ENCODE measurements at regions not wholly inside any gene's neighbourhood (a gene's known extent, or its start where the extent isn't known, plus 50 kb on each side); places are given as distances from the start of the nearest gene placed in this dataset.

DNA sequence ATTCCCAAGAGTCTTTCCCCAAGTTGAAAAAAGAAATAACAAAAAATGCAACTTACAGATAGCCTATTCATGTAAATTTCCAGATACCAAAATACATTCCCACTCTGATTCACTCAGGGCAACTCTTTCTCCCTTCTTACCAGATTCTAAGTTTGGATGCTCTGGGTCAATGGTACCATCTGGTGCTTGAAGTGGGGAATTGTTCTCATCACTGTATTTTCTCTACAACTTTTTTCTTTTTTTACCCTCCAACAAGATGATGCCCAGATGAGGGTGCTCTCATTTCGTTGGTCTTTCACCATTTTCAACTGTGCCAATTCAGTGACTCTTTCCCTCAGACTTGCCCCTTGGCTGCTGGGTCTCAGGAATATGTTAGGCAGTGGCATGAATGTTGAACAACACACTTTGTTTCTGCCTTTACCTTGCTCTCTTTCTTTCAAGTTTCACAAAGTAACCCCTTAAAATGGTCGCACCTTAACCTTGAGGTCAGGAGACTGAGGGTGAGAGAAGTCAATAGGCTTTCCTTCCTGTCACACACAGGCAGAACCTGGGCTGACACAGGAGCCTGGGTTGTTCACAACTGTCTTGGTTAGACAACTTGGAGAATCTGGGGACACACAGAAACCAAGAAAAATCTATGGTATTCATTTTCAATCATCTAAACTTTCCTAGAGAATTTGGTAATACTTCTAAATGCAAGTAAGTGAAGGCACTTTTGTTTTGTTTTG is 330.7 kb upstream of the SLCO3A1 start:
- no peak for DNase-seq (ENCODE audit: low read depth)

DNA sequence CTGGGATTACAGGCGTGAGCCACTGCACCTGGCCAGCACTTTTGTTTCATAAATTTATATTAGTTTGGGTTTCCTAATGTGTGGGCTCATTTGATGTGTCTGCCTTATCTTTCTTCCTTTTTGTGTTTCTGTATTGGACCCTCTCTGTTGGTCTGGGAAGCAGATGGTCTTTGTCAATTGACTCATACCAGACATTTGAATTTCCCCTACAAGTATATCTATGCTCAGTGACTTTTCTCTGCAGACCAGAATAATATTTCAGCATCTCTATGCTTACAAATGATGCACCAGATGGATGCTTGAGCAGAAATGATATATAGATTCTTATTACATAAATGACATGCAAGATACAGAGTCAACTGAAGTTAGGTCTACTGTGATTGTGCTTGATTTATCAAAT is 329.9 kb upstream of the SLCO3A1 start:
- DNase-seq (ENCODE audit: low read depth) = no peak

DNA sequence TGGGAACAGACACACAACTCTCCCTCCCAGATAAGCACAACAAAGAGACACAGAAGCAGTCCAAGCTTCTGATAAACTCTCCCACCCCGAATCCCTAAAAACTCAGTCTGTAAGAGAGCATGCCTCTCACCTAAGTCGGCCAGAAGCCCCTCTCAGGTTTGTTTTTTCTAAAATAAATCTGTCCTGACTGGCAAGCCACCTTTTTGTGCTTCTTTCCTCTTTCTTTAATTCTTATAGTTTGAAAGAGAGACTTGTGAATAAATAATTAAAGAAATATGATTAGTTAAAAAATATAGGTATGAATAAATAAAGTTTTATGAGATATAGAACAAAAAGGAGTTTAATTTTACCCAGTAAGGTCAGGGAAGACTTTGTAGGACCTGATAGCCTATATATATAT is 329.0 kb upstream of the SLCO3A1 start:
- DNase-seq (ENCODE audit: low read depth) = no peak

DNA sequence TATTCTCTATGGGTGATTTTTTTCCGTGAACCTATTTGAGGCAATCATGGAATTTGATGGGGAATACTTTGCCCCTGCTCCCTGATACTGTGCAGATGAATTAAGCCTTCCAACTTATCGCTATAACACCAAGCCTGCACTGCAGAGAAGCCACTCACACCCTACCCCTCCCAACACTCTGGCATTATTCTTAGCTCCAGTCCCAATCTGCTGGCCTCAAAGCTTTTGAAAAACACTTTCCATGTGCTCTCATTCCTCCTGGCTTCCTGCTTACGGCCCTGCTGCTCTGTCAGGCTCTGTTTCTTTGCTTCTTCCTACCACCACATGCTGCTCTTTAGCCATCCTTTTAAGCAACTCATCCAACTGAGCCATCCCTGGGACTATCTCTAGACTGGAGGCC is 327.8 kb upstream of the SLCO3A1 start:
- DNase-seq (ENCODE audit: low read depth) = no peak

DNA sequence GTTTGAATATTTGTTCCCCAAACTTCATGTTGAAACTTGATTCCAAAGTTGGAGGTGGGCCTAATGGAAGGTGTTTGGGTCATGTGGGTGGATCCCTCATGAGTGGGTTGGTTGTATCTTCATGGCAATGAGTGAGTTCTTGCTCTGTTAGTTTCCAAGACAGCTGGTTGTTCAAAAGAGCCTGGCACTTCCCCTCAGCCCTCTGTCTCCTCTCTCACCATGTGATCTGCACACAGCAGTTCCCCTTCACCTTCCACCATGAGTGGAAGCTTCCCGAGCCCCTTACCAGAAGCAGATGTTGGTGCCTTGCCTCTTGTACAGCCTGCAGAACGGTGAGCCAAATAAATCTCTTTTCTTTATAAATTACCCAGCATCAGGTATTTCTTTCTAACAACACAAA is 327.1 kb upstream of the SLCO3A1 start:
- DNase-seq (ENCODE audit: low read depth) = no peak

DNA sequence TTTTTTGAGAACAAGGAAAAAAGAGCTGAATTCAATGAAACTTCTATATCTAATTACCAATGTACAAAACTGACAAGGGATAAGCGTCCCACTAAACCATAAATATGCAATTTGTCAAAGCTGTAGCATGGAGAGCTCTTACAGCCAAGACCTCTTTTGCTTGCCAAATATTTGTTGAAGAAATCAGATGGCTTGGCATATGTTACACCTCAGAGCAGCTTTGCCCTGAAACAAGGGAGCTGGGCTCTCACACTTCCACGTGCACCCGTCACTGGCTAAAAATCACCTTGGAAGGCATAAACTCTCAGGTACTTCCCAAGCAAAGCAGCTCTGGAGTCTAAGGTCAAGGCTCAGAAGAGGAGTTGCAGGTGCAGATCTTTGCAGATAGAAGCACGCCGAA is 324.7 kb upstream of the SLCO3A1 start:
- no peak for DNase-seq (ENCODE audit: low read depth)

DNA sequence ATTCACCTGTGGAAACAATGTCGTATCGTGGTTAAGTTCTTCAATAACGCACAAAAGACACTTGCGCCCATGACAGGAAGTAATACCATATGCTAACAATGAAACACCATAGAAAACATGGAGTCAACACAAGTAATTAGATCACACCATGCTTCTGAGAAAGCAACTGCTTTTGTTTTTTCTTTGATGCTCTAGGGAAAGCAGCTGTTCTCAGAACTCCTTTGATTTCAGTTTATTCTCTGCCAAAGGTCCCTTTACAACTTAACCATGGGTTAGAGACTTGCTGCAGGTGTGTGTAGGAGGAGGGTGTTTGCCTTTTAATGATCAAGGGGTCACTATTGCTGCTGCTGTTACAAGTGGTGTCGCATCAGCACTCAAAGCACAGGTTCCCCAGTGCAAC is 324.0 kb upstream of the SLCO3A1 start:
- no peak for DNase-seq (ENCODE audit: low read depth)

DNA sequence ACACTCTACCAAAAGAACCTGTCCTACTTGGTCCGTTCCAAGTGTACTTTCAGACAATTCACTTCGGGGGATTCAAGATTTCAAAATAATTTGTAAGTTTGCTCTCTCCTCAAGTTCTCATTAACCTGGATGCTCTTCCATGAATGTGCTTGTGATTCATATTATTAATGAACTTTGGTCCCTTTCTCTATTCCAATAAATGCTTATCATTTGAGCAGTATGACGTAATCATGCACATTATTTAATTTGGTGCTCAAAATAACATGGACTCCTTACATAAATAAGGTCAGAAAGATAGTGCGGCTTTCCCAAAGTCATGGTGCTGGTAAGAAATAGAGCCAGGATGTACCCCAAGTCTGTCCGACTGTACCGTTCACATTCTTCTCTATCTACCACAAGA is 323.2 kb upstream of the SLCO3A1 start:
- no peak for DNase-seq (ENCODE audit: low read depth)

DNA sequence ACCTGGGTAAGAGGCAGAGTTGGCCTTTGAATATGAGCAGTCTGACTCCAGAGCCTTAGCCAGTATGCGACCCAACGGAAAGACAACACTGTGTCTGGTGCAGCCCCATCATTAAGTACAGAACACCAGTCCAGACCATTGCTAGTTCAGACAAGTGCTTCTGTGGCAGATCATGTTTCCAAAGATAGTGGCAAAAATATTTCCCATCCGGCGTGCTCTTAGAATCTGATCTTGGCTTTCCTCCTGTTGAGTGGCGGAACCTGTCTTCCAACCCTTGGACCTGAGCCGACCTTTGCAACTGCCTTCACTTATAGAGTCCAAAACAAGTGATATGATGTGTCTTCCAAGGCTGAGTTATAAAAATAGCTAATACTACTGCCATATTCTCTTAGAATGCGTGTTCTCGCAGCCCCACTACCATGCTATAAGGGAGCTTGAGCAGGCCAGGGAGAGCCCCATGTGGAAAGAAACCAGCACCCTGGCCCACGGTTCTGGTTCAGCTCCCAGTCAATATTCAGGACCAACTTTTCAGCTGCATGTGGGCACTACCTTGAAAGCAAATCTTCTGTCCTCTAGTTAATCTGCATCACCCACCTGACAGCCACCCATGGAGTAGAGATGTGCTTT is 322.4 kb upstream of the SLCO3A1 start:
- no peak for DNase-seq (ENCODE audit: low read depth)

DNA sequence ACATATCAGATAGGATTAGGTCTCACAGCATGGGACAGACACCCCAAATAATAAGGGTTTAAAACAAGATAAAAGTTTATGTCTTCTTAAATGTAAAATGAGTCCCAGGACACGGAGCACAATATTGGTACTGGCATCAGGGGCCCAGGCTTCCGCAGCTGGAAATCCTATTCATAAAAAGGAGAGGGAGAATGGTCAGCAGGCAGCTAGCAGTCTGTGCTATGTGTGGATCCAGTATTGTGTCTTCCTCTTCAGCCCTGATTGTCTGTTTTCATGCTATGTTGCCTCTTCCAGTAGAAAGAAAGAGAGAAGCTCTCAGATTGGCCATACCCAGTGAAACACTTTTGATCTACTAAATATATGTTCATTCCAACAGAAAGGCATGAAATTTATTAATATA is 319.3 kb upstream of the SLCO3A1 start:
- DNase-seq (ENCODE audit: low read depth) = no peak

DNA sequence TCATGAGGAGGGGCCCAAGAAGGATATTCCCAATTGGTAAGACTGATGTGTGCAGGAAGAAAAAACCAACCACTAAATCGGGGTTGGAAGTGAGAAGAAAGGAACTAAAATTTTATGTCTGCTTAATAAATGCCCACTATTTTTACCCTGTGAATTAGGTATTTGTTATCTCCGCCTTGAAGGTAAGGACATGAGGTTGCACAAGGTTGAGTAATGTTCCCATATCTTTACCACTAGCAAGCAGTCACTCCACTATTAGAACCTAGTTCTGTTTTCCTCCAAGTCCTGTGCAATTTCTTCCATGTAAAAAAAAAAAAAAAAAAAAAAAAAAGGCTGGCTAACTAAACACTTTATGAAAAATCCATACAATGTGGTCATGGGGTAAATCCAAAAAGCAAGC is 318.5 kb upstream of the SLCO3A1 start:
- no peak for DNase-seq (ENCODE audit: low read depth)

DNA sequence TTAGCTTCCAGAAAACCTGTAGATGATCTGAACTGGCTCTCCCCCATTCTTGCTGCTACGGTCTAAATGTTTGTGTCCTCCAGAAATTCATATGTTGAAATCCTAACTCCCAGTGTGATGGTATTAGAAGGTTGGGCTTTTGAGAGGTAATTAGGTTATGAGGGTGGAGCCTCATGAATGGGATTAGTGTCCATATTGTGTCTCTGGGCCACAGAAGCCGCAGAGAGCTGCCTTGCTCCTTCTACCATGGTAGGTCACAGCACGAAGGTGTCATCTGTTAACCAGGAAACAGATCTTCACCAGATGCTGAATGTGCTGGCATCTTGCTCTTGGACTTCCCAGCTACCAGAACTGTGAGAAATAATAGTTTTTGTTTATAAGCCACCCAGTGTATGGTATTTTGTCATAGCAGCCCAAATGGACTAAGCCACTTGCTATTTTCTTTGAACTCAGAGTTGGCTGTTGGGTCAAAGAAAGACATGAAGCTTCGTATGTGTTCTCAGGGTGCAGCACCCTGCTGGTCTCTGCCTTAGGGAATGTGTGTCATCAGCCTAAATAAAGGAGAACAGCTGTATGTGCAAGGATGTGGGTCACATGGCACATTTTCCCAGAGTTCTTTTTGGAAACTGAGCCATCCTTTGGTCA is 317.5 kb upstream of the SLCO3A1 start:
- no peak for DNase-seq (ENCODE audit: low read depth)

DNA sequence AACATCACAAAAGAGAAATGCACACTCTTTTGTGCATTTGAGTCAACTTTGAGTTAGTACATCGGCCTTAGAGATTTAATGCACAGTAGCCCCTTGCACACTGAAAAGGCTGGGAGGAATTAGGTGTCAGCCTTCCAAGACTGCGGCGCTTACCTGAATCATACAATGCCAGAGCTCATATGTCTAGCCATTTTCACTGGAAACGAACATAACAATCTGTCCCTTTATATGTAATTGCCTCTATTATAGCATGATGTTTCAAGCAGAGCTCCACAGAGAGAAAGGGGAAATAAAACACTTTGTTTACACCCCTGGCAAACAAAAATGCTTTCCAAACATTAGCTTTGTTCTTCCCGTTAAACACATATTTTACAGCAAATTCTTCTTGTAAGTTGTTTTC is 315.7 kb upstream of the SLCO3A1 start:
- DNase-seq (ENCODE audit: low read depth) = no peak

DNA sequence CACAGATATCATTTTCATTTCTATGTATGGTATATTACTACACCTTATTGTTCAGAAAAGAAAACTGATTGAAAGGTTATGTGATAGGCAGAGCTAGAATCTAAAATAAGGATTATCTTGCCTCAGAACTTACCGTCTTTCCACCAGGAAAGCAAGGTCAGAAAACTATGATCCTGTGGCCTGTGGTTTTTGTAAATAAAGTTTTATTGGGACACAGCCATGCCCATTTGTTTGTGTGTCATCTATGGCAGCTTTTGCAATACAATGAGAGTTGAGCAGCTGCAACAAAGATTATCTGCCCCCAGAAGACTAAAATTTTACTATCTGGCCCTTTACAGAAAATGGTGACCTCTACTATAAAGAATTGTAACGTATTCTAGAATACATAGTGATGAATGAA is 314.7 kb upstream of the SLCO3A1 start:
- DNase-seq (ENCODE audit: low read depth) = no peak

DNA sequence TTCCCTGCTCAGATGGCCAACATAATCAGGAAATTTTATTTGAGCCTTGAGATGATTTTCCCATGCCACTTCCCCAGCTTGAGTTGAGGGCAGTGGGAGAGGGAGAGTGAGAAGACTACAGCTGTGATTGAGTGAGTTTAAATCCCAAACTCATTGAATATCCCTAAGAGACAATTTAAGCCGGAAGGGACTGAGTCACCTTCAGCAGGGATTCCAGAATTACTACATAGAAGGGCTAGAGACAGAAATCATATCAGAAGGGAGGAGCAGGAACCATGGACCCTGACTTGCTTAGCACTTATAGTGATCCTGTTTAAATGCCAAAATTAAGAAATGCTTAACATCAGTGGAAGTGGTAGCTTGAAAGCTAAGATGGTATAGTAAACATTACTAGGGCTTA is 312.2 kb upstream of the SLCO3A1 start:
- DNase-seq (ENCODE audit: low read depth) = no peak

DNA sequence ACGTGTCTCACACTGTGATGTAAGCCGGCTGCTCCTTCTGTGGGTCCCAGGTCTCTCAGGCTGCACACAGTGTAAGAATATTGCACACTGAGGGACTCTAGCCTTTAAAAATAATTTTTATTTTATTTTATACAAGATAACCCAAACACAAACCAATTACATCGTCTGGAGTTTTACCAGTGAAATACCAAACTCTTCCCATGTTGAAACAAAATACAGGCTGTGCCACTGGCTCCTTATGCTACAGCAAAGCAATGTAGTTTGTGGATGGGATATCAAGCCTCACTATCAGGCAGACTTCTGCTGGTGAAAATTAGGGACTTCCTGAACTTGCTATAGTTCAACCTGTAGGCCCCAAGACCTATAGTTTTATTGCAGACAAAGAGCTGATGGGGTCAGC is 311.3 kb upstream of the SLCO3A1 start:
- no peak for DNase-seq (ENCODE audit: low read depth)

DNA sequence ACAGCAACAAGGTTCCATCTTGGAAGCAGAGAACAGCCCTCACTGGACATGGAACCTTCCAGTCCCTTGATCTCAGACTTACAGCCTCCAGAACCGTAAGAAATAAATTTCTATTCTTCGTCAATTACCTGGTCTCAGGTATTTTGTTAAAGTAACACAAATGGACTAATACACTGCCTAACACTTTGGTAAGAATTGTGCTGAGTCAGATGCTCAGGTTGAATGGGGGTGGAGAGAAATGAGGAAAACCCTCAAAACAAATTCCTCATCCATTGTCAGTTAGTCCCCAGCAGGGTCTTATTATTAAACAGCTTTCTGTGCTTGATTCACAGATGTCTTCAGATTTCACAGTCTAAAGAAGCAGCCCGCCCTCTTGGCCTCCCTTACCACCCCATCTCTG is 306.2 kb upstream of the SLCO3A1 start:
- DNase-seq (ENCODE audit: low read depth) = no peak

DNA sequence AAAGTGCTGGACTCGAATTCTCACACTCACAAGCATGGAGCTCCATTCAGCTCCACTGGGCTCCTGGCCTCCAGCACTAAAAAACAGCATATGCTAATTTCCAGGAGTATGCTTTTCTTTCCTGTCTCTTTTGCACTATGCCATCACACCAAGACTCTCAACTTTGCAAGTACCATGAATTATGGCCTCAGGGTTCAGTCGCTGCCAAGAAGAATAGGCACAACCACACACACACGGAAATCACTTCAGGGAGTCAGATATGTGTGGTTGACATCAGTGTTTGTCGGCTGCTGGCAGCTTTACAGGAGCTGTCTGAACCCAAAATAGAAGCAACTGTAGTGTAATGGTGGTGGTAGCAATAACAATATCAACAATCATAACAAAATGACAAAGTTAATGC is 305.0 kb upstream of the SLCO3A1 start:
- DNase-seq (ENCODE audit: low read depth) = no peak

DNA sequence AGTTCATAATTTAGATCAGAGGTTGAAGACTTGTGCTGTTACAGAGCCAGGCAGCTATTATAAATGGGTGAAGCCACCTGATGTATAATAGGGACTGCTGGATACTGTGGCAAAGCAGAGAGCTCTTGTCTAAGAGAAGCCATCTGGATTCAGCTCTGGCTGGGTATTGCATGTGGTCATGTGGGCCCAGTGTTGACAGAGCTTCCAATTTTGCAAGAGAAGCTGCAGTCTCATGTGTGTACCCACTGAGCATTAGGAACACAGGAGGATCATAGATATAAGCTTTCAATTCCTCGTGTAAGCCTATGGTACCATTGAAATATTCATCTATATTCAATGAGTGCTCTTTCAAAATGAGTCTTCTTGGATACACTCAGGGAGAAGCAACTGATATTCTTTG is 303.9 kb upstream of the SLCO3A1 start:
- no peak for DNase-seq (ENCODE audit: low read depth)

DNA sequence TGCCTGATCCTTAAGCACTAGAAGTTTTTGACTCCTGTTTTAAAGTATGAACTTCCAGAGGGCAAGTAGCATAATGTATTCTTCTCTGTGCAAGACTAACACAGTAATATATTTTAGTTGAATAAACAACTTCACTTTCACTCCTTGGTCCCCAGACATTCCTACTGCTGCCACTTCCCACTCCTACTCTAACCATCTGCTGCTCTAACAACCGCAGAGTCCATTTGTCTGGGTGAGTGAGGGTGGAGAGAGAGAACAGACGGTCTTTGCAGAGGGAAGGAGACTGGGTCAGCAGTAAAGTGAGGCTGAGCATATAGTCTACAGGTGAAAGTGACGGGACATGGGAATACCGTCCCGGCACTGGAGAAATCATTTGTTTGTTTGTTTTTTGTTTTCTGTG is 301.0 kb upstream of the SLCO3A1 start:
- no peak for DNase-seq (ENCODE audit: low read depth)

DNA sequence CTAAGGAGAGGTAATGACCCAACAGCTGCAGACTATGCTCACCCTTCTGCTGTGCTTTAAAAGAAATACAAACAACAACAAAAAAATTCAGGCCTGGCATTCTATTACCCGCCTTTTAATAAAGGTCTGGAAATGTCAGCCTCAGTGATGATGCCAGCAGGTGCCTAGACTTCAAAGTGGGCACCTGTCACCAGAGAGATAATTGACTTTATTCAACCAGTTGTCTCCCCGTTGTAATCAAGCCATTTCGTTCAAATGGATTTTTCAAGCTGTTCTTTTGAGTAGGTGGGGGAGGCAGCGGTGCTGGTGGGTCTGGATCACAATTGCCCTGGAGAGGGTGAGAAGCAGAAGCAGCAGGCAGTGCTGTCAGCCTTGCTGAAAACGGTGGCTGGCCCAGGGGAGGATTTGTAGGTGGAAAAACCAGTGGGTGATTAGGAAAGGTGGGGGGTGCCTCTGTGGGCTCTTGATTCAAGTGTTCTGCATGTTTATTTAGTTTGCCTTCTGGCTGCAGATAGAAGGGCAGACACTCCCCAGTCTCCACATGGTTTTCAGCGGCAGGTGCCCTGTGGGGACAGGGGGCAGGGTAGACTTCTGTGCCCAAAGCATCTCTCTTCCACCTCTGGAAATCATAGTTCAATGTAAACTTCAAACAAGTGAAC is 300.2 kb upstream of the SLCO3A1 start:
- no peak for DNase-seq (ENCODE audit: low read depth)

DNA sequence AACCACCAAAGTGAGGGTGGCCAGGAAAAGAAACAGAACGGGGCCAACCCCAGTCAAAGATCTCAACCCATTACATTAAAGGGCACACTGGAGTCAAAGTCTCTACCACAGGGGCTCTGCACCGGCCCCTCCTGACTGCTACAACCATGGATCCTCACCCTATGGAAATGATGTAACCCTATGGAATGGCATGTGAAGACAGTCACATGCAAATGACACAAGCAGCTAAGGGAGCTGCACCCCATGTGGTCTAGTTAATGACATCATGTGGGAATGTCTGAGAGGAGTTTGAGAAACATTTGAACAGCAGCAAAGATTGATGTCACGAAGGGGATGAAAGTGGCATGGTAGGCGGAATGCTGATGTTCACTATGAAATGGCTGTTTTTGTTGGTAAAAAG is 298.2 kb upstream of the SLCO3A1 start:
- DNase-seq (ENCODE audit: low read depth) = no peak

DNA sequence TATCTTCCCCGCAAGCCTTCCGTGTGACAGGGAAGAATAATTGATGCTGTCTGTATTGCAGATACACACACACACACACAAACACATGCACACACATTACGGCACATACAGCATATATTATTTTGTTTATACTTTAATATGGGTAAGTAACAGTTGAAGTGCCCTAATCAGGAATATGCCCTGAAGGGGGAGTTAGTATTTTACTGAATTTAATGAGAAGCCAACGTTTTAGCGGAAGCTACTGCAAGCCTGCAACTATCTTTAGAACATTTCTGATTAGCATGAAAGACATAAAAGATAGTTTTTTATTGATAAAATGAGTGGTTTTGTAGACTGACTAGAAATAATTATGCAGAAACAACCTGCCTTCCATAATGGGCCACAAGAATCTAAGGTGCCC is 296.6 kb upstream of the SLCO3A1 start:
- no peak for DNase-seq (ENCODE audit: low read depth)

Data from stimulated activated CD8-positive, alpha-beta memory T cell treated with anti-CD3 and anti-CD28 coated beads, Interleukin-12 subunit alpha, Interleukin-12 subunit beta, amount 100 ng/mL, for 1 hour (primary cell).